ENCODE measurements at regions not wholly inside any gene's neighbourhood (a gene's known extent, or its start where the extent isn't known, plus 50 kb on each side); places are given as distances from the start of the nearest gene placed in this dataset.

GRCh38 chr10:125595911-125596310 lies 87.1 kb downstream of the TEX36 start:
- Histone ChIP-seq H3K4me2 (ENCODE audit: low read length) (no peak overlapping the region), H3K36me3 (ENCODE audit: insufficient read depth, low read length) (no peaks in the 10 kb centered on the region), H3K27ac (ENCODE audit: low read depth, low read length, poor library complexity, severe bottlenecking) (no peak overlapping the region), H3K4me3 (ENCODE audit: low read depth, low read length, poor library complexity, severe bottlenecking) (no peak overlapping the region), H4K20me1 (ENCODE audit: insufficient read depth, low read length) (no peaks in the 10 kb centered on the region), H3K9me3 (ENCODE audit: low read length) (0 out of 2 replicates have a peak, but pooled peaks cover 4% of the 10 kb centered on the region), H2AFZ (ENCODE audit: low read length) (no peak overlapping the region), H3K4me1 (ENCODE audit: insufficient read depth, low read length, poor library complexity, severe bottlenecking) (no peaks in the 10 kb centered on the region), H3K79me2 (ENCODE audit: insufficient read depth, low read depth, low read length) (no peaks in the 10 kb centered on the region), H3K9me2 (ENCODE audit: insufficient read depth, low read length) (no peaks in the 10 kb centered on the region)
- no TSS peak for BruUV-seq (replicated peaks)
- no peak for DNase-seq (ENCODE audit: low spot score)
- ChIA-PET POLR2A (no interaction called here), CTCF (ENCODE audit: unreplicated experiment) (no interaction called here)
- TF ChIP-seq, protein P1, sequence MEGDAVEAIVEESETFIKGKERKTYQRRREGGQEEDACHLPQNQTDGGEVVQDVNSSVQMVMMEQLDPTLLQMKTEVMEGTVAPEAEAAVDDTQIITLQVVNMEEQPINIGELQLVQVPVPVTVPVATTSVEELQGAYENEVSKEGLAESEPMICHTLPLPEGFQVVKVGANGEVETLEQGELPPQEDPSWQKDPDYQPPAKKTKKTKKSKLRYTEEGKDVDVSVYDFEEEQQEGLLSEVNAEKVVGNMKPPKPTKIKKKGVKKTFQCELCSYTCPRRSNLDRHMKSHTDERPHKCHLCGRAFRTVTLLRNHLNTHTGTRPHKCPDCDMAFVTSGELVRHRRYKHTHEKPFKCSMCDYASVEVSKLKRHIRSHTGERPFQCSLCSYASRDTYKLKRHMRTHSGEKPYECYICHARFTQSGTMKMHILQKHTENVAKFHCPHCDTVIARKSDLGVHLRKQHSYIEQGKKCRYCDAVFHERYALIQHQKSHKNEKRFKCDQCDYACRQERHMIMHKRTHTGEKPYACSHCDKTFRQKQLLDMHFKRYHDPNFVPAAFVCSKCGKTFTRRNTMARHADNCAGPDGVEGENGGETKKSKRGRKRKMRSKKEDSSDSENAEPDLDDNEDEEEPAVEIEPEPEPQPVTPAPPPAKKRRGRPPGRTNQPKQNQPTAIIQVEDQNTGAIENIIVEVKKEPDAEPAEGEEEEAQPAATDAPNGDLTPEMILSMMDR (conservative IDR thresholded peaks at IDR 0.05; ENCODE audit: low read length) = no peak
- no peak for TF ChIP-seq EZH2phosphoT487 (IDR thresholded peaks at IDR 0.05; ENCODE audit: borderline replicate concordance, low read depth, low read length)
- intact Hi-C loops (cut with micrococcal nuclease; ENCODE audit: unreplicated experiment) = no loop called here

DNA sequence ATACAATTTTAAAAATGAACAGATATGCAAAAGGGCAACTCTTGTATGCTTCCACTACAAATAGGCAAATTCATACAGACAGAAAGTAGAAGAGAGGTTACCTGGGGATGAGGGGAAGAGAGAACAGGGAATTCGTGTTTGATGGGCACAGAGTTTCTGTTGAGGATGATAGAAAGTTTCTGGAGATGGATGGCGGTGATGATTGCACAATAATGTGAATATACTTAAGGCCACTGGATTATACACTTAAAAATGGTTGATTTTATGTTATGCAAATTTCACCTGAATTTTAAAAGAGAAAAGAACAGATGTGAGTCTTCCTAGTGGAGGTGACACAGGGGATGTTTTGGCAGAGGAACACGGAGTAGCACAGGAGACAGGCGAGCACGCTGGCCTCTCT lies 89.3 kb downstream of the TEX36 start:
- no peaks in the 10 kb centered on the region for H3K4me1 ChIP-seq (ENCODE audit: insufficient read depth, low read length, poor library complexity, severe bottlenecking)
- ChIA-PET POLR2A (no interaction called here), CTCF (ENCODE audit: unreplicated experiment) (no interaction called here)
- intact Hi-C loops (cut with micrococcal nuclease; ENCODE audit: unreplicated experiment) = no loop called here
- 0 out of 2 replicates have a peak, but pooled peaks cover 4% of the 10 kb centered on the region for H3K9me3 ChIP-seq (ENCODE audit: low read length)
- no peak for DNase-seq (ENCODE audit: low spot score)
- H3K27ac ChIP-seq (ENCODE audit: low read depth, low read length, poor library complexity, severe bottlenecking) = no peak overlapping the region
- H3K9me2 ChIP-seq (ENCODE audit: insufficient read depth, low read length) = no peaks in the 10 kb centered on the region
- no peaks in the 10 kb centered on the region for H4K20me1 ChIP-seq (ENCODE audit: insufficient read depth, low read length)
- no peak overlapping the region for H3K4me3 ChIP-seq (ENCODE audit: low read depth, low read length, poor library complexity, severe bottlenecking)
- H3K36me3 ChIP-seq (ENCODE audit: insufficient read depth, low read length) = no peaks in the 10 kb centered on the region
- no peak overlapping the region for H3K4me2 ChIP-seq (ENCODE audit: low read length)
- no TSS peak for BruUV-seq (replicated peaks)
- no peaks in the 10 kb centered on the region for H3K79me2 ChIP-seq (ENCODE audit: insufficient read depth, low read depth, low read length)
- TF ChIP-seq EZH2phosphoT487 (IDR thresholded peaks at IDR 0.05; ENCODE audit: borderline replicate concordance, low read depth, low read length) = no peak
- TF ChIP-seq, protein P1 (conservative IDR thresholded peaks at IDR 0.05; ENCODE audit: low read length) = no peak
- no peak overlapping the region for H2AFZ ChIP-seq (ENCODE audit: low read length)

DNA sequence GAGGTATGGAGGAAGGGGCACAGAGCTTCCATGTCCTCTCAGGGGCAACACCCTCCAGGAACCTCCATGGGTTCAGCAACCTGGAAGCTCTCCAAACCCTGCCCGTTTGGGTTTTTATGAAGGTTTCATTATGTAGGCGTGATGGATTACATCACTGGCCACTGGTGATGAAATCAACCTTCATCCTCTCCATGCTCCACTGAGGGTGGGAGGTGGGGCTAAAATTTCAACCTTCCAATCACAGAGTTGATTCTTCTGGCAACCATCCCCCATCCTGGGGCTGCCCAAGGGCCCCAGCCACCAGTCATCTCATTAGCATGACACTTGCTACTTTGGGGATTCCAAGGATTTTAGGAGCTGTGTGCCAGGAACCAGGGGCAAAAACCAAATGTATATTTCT lies 90.1 kb downstream of the TEX36 start:
- Histone ChIP-seq H2AFZ (ENCODE audit: low read length) (no peak overlapping the region), H4K20me1 (ENCODE audit: insufficient read depth, low read length) (no peaks in the 10 kb centered on the region), H3K79me2 (ENCODE audit: insufficient read depth, low read depth, low read length) (no peaks in the 10 kb centered on the region), H3K9me2 (ENCODE audit: insufficient read depth, low read length) (no peaks in the 10 kb centered on the region), H3K9me3 (ENCODE audit: low read length) (0 out of 2 replicates have a peak, but pooled peaks cover 4% of the 10 kb centered on the region), H3K4me2 (ENCODE audit: low read length) (no peak overlapping the region), H3K36me3 (ENCODE audit: insufficient read depth, low read length) (no peaks in the 10 kb centered on the region), H3K27ac (ENCODE audit: low read depth, low read length, poor library complexity, severe bottlenecking) (no peak overlapping the region), H3K4me1 (ENCODE audit: insufficient read depth, low read length, poor library complexity, severe bottlenecking) (no peaks in the 10 kb centered on the region), H3K4me3 (ENCODE audit: low read depth, low read length, poor library complexity, severe bottlenecking) (no peak overlapping the region)
- BruUV-seq (replicated peaks) = no TSS peak
- intact Hi-C loops (cut with micrococcal nuclease; ENCODE audit: unreplicated experiment) = no loop called here
- CTCF ChIA-PET (ENCODE audit: unreplicated experiment) = no interaction called here
- no peak for DNase-seq (ENCODE audit: low spot score)
- POLR2A ChIA-PET = no interaction called here
- no peak for TF ChIP-seq EZH2phosphoT487 (IDR thresholded peaks at IDR 0.05; ENCODE audit: borderline replicate concordance, low read depth, low read length)
- TF ChIP-seq, protein P1 (conservative IDR thresholded peaks at IDR 0.05; ENCODE audit: low read length) = no peak

Data from OCI-LY7 (cell line).